Osteocyte (in vitro differentiated cells): ENCODE measurements at regions not wholly inside any gene's neighbourhood (a gene's known extent, or its start where the extent isn't known, plus 50 kb on each side); places are given as distances from the start of the nearest gene placed in this dataset.

Experiments
- DNase-seq: peaks from one replicate; pipeline ENCODE4 v3.0.0; 2021; ENCODE audit warnings: mixed read lengths; ENCODE audit not compliant: unreplicated experiment; ENCODE audit errors: extremely low spot score
- H3K27ac Mint-ChIP-seq: one replicate; pipeline ENCODE4 v1.8.0; 2021; ENCODE audit warnings: mild to moderate bottlenecking, mixed read lengths; ENCODE audit not compliant: unreplicated experiment
- H3K27me3 Mint-ChIP-seq: one replicate; pipeline ENCODE4 v1.8.0; 2021; ENCODE audit warnings: mixed read lengths; ENCODE audit not compliant: unreplicated experiment
- H3K36me3 Mint-ChIP-seq: one replicate; pipeline ENCODE4 v1.8.0; 2021; ENCODE audit warnings: mixed read lengths; ENCODE audit not compliant: unreplicated experiment
- H3K4me1 Mint-ChIP-seq: one replicate; pipeline ENCODE4 v1.8.0; 2021; ENCODE audit warnings: mixed read lengths; ENCODE audit not compliant: unreplicated experiment
- H3K4me3 Mint-ChIP-seq: one replicate; pipeline ENCODE4 v1.8.0; 2021; ENCODE audit warnings: mild to moderate bottlenecking, moderate library complexity, mixed read lengths; ENCODE audit not compliant: unreplicated experiment
- H3K9me3 Mint-ChIP-seq: one replicate; pipeline ENCODE4 v1.8.0; 2021; ENCODE audit warnings: mixed read lengths; ENCODE audit not compliant: unreplicated experiment
- TF ChIP-seq, protein P1 (sequence below): fragments of 200-600 bp; sonication (generic); IDR thresholded peaks from 2 replicates; pipeline ENCODE4 v1.5.0; 2021; ENCODE audit warnings: antibody characterized with exemption, mild to moderate bottlenecking, moderate library complexity

GRCh38 chr3:102141096-102141927 lies 292.0 kb downstream of the NFKBIZ start:
- TF ChIP-seq, protein P1, sequence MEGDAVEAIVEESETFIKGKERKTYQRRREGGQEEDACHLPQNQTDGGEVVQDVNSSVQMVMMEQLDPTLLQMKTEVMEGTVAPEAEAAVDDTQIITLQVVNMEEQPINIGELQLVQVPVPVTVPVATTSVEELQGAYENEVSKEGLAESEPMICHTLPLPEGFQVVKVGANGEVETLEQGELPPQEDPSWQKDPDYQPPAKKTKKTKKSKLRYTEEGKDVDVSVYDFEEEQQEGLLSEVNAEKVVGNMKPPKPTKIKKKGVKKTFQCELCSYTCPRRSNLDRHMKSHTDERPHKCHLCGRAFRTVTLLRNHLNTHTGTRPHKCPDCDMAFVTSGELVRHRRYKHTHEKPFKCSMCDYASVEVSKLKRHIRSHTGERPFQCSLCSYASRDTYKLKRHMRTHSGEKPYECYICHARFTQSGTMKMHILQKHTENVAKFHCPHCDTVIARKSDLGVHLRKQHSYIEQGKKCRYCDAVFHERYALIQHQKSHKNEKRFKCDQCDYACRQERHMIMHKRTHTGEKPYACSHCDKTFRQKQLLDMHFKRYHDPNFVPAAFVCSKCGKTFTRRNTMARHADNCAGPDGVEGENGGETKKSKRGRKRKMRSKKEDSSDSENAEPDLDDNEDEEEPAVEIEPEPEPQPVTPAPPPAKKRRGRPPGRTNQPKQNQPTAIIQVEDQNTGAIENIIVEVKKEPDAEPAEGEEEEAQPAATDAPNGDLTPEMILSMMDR, result no peak
- Mint-ChIP-seq H3K27ac (no peak overlapping the region), H3K36me3 (no peaks in the 10 kb centered on the region), H3K4me3 (no peak overlapping the region), H3K4me1 (peaks cover 19% of the 10 kb centered on the region), H3K27me3 (no peaks in the 10 kb centered on the region), H3K9me3 (no peaks in the 10 kb centered on the region)
- DNase-seq, result no peak

GRCh38 chr3:102141928-102142239 lies 292.6 kb downstream of the NFKBIZ start:
- no peak overlapping the region for H3K4me3 Mint-ChIP-seq
- DNase-seq, result no peak
- H3K4me1 Mint-ChIP-seq, result peaks cover 19% of the 10 kb centered on the region
- no peak overlapping the region for H3K27ac Mint-ChIP-seq
- no peaks in the 10 kb centered on the region for H3K36me3 Mint-ChIP-seq
- TF ChIP-seq, protein P1, result no peak
- no peaks in the 10 kb centered on the region for H3K9me3 Mint-ChIP-seq
- H3K27me3 Mint-ChIP-seq, result no peaks in the 10 kb centered on the region

DNA sequence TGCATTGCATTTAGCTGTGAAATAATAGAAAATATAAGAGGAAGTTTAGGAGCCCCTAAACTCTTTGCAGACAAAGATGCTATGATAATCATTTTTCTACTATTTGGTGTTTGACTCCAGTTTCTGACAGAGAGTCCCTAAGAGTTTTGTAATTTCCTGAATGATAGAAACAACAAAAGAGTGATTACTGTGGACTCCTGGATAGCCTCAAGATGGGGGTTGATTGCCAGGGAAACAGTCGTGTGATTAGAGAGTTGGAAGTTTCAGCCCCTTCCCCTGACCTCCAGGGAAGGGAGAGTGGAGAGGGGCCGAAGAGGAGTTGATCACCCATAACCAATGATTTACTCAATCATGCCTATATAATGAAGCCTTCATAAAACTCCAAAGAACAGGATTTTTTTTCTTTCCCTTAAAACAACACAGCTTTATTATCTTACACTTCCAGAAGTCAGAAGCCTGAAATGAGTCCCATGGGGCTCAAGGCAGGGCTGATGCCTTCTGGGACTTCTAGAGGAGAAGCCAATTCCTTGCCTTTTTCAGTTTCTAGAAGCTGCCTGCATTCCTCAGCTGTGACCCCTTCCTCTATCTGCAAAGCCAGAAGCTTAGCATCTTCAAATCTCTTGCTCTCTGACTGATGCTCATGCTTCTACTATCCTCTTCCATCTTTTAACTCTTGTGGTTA lies 292.3 kb upstream of the ZPLD1 start:
- peaks cover 4% of the 10 kb centered on the region for H3K9me3 Mint-ChIP-seq
- no peak overlapping the region for H3K4me3 Mint-ChIP-seq

DNA sequence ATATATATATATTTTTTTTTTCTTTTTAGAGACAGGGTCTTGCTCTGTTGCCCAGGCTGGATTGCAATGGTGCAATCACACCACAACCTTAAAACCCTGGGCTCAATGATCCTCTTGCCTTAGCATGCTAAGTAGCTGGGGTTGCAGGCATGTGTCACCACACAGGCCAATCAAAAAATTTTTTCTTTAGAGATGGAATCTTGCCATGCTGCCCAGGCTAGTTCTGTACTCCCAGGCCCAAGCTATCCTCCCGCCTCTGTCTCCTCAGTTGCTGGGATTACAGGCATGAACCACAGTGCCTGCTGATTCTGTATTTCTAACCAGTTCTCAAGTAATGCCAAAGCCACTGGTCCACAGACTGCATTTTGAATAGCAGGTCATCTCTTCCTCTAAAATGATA lies 291.3 kb upstream of the ZPLD1 start:
- H3K4me1 Mint-ChIP-seq, result peaks cover 19% of the 10 kb centered on the region
- no peak overlapping the region for H3K4me3 Mint-ChIP-seq
- H3K27ac Mint-ChIP-seq, result no peak overlapping the region
- H3K27me3 Mint-ChIP-seq, result no peaks in the 10 kb centered on the region
- TF ChIP-seq, protein P1, result no peak
- H3K36me3 Mint-ChIP-seq, result no peaks in the 10 kb centered on the region
- H3K9me3 Mint-ChIP-seq, result peaks cover 4% of the 10 kb centered on the region
- DNase-seq, result no peak

More for the DNA sequence above, 292.3 kb upstream of the ZPLD1 start:
- Mint-ChIP-seq H3K27me3 (no peaks in the 10 kb centered on the region), H3K4me1 (peaks cover 19% of the 10 kb centered on the region), H3K27ac (no peak overlapping the region), H3K36me3 (no peaks in the 10 kb centered on the region)
- TF ChIP-seq, protein P1, result no peak
- no peak for DNase-seq

DNA sequence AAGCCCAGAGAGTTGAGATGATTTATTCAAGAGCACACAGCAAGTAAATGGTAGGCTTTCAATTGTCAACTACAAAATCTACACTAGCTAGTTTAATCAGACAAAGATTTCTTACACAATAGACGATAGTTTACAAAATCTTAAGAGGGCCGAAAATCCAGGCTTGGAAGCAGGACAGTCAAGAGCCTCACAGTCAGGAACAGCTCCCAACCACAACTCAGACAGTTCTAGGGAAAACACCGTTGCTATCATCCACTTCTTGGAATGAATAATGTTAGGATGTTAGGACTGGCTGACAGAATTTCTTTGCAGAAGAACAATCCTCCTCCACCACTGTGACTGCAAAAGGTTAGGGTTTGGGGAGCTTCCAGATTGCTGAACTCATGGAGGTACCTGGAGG lies 290.8 kb upstream of the ZPLD1 start:
- H3K9me3 Mint-ChIP-seq, result peaks cover 4% of the 10 kb centered on the region
- TF ChIP-seq, protein P1, result no peak
- no peak overlapping the region for H3K4me3 Mint-ChIP-seq
- peaks cover 19% of the 10 kb centered on the region for H3K4me1 Mint-ChIP-seq
- no peaks in the 10 kb centered on the region for H3K36me3 Mint-ChIP-seq
- no peak overlapping the region for H3K27ac Mint-ChIP-seq
- H3K27me3 Mint-ChIP-seq, result no peaks in the 10 kb centered on the region
- DNase-seq, result no peak
